GM23248 (cell line): ENCODE measurements at regions not wholly inside any gene's neighbourhood (a gene's known extent, or its start where the extent isn't known, plus 50 kb on each side); places are given as distances from the start of the nearest gene placed in this dataset.

Experiments
- EZH2 ChIP-seq: fragments of 200-600 bp; sonication (generic); IDR thresholded peaks from 2 replicates; pipeline ENCODE4 v1.6.1; 2018; ENCODE audit warnings: antibody characterized with exemption, mild to moderate bottlenecking; ENCODE audit not compliant: insufficient read depth, poor library complexity, severe bottlenecking
- EZH2phosphoT487 ChIP-seq: fragments of 200-600 bp; sonication (generic); IDR thresholded peaks from 2 replicates; pipeline ENCODE4 v1.6.1; 2018; ENCODE audit warnings: antibody characterized with exemption, moderate library complexity, mild to moderate bottlenecking, low read depth; ENCODE audit not compliant: insufficient read depth

DNA sequence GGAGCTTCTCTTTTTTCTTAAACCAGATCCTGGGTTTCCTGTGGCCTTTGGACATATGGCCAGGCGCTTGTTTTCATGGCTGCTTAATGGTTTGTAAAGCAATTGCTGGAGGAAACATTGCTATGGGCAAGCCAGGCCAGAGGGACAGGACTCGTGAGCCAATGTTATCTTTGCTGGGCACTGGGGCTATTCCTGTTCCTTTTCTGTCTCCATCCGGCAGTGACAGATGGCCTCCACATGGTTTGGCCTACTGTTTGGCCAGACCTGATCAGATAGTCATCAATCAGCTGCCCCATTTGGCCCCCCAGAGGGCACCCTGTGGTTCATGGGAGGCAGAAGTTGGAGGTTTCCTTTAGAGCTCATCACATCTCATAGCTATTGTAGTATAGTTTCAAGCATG, 326.1 kb upstream of the ROPN1 start:
- TF ChIP-seq EZH2 (no peak), EZH2phosphoT487 (no peak)
